Bone marrow (tissue), 2 donors: ENCODE measurements at regions not wholly inside any gene's neighbourhood (a gene's known extent, or its start where the extent isn't known, plus 50 kb on each side); places are given as distances from the start of the nearest gene placed in this dataset.
"Not testable (repeated sequence)": the region's sequence is repeated elsewhere in the genome, so short reads cannot be mapped to it uniquely, and the experiment has no call there.

ENCODE experiments used
- DNase-seq, 2 donors: peaks; one replicate each; lab custom pipeline; 2025; lab: John Stamatoyannopoulos, UW

DNA sequence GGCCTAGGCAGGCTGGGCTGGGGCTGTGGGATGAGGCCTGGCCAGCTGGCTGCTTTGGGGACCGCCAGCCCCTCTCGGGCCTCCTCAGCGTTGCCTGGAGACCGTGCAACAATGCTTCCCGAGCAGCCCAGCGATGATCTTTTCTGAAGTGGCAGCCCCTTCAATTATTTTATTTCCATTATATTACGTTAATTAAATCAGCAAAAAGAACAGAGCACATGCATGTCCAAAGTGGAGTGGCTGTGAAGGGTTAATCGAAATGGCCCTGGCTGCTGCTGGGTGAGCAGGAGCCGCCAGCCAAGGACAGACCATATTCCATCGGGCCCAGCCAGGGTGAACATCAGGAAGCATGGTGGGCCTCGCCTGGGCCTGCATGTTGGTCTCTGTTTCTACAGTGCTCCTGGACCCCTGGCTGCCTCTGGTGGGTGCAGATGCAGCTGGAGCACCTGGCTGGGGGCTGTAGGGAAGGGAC lies 245.5 kb downstream of the MYCN start:
- no peak for DNase-seq

DNA sequence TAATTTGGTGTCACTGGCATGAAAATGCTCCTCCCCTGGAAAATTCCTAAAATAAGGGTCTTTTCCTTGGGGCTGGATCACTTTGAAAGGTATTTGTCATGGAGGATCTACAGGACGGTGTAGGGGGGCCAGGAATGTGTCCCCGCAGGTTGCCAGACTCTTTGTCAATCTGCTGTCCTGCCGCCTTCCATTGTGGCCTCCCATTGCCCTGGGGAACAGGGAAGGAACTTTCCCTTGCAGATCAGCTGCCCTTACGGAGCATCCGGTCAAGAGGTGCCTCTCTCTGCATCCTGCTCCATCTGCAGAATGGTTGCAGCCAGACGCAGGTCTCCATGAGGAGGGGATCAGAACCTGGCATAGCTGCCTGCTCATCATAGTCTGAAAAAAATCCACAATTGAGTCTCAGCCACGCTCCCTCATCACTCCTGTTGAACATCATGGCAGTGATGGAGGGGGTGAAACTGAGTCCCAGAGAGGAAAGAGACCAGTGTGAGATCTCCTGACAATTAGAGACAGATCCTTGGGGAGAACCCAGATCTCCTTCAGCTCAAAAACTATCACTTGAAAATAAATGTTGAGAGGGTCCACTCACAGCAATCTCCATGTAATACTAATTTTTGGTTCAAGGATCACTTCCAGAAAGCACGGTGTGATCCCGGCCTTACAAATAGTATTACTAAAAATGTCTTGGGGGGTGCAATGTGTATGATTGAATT lies 244.8 kb downstream of the MYCN start:
- no peak for DNase-seq

DNA sequence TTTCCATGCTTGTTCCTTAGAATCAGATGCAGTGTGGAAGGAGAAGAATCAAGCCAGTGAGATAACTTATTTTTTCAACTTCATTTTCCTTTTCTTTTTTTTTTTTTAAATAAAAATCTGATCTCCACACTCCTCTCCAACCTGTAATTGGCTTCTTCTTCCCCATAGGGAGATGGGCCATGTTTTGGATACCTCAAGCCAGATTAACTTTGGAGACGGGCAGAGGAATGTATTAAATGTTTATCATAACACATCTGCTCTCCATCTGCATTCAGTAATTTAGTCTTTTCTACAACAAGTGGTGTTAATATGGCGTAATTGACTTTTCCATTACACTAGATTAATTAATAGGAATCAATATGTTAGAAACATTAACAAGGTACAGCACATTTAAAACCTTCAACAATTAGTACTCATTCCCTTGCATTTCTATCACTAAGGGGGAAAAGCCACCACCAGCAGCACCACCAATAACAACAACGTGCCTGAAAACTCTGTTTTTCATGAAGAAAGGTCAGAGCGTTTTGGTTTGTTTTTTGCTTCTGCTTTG lies 244.1 kb downstream of the MYCN start:
- no peak for DNase-seq

DNA sequence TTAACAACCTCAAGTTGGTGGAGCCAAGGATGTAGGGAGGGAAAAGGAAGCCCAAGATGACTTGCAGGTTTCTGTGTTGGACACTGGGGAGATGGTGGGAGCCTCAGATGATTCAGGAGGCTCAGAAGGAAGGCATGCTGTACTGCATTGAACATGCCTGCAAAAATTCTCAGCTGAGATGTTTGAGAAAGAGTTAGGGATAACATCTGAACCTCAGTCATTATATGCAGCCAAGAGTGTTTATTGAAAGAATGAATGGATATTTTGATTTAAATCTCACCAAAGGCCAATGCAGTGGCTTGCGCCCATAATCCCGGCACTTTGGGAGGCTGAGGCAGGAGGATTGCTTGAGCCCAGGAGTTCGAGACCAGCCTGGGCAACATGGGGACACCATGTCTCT lies 243.0 kb downstream of the MYCN start:
- no peak for DNase-seq

DNA sequence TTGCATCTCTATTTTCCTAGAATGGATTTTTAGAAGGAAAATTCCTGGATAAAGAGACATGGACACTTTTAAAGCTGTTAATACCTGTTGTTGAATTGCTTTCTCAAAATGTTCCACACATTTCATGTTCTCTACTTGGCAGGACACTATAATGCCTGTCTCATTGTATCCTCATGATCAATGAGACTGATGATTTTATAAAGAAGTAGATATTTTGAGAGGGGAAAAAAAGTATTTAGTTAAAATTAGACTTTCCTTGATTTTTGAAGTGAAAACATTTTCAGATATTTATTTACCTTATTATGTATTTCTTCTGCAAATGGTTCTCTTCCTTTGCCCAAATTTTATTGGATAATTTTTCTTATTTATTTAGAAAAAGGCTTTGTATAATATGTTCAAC lies 242.5 kb downstream of the MYCN start:
- DNase-seq: no peak

DNA sequence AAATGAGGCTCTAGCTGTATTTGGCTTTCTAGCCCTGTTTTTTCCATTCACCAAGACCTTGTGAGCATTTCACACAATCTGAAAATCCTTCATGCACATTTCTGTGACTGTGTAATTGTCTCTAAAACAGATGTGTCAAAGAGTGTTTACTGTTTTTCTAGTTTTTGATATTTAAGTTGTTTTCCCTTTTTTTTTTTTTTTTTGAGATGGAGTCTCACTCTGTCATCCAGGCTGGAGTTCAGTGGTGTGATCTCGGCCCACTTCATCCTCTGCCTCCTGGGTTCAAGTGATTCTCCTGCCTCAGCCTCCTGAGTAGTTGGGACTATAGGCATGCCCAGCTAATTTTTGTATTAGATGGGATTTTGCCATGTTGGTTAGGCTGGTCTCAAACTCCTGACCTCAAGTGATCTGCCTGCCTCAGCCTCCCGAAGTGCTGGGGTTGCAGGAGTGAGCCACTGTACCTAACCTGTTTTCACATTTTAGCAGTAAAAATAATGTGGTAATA lies 242.0 kb downstream of the MYCN start:
- DNase-seq: not testable (repeated sequence)

DNA sequence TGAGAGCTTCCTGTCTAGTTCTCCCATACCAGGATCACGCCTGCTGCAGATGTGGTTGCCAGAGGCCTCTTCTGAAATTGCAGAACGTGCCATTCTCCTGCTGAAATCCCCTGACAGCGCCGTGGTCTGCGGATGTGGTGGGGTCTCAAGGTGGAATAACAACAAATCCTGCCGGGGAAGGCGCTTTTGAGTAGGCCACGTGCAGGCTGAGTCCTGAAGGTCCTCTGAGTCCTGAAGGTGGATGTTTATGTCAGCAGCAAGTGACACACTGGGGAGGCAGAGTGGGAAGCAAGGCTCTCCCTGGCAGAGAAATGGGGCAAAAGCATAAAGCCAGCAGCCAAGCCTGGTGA lies 241.4 kb downstream of the MYCN start:
- DNase-seq: no peak

DNA sequence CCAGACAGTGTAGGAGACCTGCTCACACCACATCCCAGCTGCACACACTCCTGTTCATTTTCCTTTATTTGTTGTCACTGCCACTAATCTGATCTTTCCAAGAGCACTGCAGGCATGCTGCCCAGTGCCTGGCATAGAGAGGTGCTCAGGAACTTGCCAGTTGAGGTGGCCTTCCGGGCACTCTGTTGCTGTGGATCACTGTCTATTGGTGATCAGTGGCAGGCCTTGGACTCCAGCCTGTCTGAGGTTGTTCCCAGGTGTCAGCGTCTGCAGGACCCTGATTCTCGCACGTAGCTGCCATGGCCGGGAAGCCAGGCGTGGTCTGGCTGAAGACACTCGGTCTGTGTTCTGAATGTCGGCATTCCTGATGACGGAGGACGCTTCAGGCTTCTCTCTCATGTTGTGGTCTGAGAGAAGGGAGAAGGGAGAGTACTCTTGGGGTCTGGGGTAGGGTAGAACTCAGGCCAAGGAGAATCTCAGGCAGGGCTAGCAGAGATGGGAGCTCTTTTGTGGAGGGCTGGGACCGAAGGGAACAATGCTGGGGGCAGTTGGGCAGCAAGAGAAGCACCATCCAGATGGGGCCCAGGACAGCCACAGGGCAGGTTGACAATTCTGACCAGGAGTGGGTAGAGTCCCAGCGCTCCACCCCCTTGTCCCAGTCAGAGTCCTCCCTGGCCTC lies 240.9 kb downstream of the MYCN start:
- no peak for DNase-seq

DNA sequence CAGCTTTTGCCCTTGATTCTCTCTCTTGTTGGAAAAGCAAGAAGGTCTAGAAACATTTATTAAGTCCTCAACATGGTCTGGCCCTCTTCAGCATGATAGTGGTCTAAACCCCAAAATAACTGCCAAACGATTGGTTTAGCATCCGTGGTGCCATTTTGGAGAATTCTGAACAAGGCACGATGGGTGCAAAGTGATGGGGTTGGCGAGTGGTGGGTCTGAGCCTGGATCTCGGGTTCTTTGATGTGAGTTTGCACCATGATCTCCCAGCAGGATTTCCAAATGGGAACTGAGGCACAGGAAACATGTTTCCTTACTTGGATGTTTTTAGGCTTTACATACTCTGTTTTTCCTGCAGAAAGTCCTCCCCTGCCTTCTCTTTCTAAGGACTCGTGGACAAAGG lies 240.3 kb downstream of the MYCN start:
- DNase-seq: no peak

DNA sequence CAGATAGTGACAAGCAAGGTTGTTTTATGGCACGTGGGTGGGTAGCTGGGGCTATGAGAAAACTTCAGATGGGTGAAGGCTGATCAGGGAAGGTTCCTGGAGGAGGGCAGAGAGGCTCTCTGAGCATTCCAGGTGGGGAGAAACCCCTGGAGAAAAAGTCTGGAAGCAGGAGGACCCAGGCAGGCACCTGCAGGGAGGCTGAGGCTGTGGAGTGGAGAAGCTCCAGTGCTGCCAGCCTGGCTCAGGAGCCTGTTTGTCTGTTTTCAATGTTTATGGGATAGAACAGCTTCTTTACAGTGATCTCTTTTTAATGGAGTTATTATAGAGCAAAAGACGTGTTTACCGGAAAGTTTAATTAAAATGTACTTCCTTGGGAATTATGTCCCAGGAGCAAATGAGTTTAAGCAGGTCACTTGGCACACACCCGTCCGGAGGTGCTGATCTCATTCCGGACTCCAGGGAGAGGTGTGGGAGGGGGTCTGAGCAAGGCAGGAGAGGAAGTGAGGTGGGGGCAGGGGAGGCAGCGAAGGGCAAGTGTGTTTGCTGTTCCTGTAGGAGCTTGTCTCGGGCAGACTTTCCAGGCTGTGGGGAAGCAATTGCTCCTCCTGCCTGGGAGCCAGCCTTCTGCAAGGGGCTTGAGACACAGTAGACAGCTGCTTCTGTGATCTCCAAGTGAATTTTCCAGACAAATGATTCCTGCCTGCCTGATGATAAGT lies 239.5 kb downstream of the MYCN start:
- DNase-seq: no peak

DNA sequence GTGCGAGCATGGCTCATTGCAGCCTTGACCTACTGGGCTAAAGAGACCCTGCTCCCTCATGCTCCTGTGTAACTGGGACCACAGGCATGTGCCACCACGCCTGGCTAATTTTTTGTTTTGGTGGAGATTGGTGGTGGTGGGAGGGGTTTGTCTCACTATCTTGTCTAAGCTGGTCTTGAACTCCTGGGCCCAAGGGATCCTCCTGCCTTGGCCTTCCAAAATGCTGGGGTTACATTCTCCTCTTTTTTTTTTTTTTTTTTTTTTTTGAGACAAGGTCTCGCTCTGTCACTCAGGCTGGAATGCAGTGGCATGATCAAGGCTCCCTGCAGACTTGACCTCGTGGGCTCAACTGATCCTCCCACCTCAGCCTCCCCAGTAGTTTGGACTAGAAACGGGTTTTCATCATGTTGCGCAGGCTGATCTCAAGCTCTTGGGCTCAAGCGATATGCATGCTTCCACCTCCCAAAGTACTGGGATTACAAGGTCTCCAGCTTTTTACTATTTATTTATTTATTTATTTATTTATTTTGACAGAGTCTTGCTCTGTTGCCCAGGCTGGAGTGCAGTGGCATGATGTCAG lies 238.3 kb downstream of the MYCN start:
- no peak for DNase-seq

DNA sequence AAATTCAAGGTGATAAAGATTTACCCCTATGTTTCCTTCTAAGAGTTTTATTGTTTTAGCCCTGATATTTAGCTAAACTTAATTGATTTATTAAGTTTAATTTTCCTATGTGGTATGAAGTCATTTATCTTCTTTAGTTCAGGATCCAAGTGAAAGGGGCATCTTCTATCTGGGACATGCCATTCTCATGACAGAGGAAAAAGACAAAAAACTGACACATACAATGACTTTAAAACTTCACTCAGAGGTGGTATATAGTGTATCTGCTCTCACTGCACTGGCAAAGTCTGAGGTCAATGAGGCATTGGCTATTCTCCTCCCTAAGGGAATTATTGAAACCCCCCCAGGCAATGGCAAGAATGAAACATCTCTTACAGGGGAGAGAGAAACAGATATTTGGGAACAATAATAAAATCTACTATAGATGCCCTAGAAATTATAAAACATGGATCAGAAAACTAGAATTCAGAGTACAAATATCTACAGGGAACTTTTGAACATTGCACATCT lies 237.4 kb downstream of the MYCN start:
- DNase-seq: no peak

DNA sequence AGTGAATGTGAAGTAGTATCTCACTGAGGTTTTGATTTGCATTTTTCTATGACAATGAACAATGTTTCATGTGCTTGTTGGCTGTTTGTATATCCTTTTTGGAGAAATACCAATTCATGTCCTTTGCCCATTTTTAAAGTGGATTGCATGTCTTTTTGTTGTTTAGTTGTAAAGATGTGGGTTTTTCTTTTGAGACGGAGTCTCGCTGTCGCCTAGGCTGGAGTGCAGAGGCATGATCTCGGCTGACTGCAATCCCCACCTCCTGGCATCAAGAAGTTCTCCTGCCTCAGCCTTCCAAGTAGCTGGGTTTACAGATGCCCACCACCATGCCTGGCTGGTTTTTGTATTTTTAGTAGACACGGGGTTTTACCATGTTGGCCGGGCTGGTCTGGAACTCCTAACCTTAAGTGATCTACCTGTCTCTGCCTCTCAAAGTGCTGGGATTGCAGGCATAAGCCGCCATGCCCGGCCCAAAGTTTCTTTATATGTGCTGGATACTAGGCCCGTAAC lies 236.7 kb downstream of the MYCN start:
- no peak for DNase-seq

DNA sequence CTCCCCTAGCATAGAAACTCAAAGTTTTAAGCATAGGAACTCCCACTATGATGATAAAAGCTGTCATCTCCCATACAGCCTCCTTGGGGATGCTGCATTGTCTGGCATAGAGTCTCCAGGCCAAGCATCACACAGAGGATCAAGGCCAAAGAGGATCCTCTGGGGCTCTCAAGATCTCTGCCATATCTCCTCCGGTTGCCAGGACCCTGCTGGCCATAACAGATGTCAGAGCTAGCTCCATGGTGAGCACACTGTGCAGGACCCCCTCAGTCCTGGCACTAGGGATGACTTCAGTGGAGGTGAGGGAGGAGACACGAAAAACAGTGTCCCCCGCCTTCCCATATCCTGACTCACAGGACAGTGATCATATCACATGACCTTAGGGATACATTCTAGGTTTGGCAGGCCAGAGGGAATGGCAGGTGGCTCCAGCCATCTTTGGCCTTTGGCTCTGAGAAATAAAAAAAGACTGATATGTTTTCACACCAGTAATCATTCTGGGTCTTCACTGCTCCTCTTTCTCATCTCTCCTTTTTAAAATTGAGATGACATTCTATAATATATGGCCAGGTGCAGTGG lies 235.0 kb downstream of the MYCN start:
- no peak for DNase-seq

DNA sequence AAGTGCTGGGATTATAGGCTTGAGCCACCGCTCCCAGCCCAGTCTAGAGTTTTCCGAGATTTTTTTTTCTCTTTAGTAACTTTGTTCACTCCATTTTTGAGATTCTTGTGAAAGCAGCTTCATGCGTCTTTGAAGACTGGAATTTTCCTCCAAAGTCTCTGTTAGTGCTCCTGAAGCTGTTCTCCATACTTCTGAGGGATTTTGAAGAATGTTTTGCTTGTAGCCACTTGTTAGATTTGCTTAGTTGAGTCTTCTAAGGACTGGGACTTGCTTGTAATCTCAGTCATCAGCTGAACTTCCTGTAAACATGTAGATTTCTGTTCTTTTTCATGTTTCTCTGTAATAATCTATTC lies 234.3 kb downstream of the MYCN start:
- DNase-seq: no peak

DNA sequence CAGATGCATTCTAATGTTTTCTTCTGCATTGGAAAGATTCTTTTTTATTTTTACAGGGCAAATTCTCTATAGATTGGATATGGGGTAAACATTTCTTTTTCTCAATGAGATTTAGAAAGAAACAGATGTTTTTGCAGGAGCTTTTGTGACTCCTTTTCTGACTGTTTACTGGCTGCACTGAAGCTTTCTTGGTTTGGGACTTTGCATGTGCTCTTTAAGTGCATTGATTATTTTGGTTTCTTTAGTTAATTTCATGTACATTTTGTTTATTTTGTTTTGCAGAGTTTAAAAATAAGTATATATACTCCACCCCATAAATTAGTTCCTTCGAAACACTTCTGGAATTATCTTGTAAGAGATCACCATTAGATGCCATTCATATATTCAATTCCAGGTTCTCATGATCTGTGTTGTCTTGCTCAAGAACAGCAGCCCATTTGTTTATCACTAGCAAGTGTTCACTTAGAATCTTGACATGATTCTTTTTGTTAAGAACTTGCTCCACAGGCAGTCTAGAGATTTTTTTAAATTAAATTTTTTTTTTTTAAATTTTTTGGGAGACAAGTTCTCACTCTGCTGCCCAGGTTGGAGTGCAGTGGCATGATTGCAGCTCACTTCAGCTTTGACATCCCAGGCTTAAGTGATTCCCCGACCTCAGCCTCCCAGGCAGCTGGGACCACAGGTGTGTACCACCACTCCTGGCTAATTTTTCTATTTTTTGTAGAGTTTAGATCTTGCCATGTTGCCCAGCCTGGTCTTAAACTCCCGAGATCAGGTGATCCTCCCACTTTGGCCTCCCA lies 233.7 kb downstream of the MYCN start:
- DNase-seq: no peak

DNA sequence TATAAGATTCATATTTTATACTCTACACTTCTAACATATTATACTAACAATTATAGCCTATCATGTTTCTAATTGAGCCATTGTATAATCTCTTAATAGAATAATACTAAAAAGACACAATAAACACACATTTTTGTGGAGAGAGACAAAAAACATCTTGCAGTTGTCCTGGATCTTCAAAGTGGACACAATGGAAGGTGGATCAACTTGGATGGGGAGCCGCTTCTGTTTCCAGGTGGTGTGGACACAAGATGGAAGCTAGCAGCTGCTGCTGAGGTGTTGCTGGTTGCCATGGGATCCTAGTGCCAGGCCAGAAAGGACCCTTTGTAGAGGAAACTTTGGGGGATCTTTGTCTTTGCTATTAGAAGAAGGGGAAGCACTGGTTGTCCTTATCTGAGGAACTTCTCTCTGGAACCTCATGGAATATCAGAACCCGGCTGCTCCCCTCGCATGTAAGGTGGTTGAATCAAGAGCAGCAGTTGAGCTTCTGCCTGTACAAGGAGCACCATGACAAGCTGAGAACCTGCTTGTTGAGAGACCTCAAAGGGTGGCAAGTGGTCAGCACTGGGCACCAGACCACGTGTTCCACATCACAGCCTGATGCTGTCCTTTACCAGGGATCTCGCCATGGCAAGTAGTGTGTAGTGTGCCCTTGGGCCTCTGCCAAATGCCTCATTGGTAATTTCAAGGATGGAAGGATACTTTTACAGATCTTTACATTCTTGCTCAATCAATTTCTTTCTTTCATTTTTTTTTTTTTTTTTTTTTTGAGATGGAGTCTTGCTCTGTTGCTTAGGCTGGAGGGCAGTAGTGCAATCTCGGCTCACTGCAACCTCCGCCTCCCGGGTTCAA lies 232.2 kb downstream of the MYCN start:
- DNase-seq: no peak

DNA sequence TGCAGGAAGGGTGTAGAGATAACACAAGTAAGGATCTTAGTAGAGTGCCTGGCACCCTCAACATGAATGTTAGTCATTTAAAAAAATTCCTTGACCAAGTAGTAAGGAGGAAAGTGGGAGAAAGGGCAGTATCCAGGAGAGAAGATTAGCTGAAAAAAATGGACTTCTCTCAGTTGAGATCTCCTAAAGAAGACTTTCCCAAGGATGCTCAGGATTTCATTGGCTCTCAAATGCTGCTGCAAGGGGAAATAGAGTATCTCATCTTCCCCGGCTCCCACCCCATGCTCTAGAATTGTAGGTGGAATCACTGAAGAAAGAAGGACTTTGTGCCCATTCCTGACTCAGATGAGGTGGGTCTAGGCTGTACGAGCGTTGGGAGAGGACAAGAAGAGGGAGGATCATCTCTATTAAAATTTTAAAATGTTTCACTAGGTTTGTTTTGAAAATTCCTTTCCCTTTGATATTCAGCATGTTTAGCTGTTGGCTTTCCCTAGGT lies 231.1 kb downstream of the MYCN start:
- DNase-seq: no peak

DNA sequence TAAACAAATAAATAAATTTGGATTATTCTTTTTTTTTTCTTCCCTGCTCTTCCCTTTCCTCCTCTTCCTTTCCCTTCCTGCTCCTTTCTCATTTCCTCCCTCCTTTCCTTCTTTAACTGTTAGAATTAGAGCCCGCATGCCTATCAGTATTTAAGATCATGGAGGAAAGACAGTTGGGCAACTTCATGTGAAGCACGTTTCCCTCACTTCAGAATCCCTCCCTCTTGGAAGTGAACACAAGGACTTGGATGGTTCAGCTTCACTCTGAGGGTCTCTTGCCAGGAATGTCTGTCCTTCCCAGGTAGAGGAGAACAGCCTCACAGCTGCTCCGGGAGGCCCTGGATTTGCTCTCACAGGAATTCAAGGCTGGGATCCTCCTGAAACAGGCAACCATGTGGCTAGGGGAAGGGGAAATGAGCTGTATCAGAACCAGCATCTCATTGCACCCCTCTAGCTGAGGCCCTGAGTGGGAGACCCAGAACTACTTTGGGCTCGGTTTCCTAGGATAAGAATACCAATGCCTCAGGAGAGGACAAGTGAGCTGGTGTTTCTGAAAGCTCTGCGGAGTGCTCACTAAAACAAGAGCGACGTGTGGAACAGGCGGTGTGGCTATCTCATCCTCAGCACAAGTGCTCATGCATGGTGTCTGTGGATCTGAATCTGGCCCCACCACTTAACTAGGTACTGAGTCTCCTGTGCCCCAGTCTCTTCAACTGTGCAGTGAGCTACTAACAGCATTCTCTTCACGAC lies 230.5 kb downstream of the MYCN start:
- no peak for DNase-seq
